SK-N-SH (cell line): ENCODE measurements at regions not wholly inside any gene's neighbourhood (a gene's known extent, or its start where the extent isn't known, plus 50 kb on each side); places are given as distances from the start of the nearest gene placed in this dataset.

Source experiments
- CTCF ChIA-PET: fragments of 300-600, 350-600 bp; formaldehyde crosslinking; extraction: SDS; loops from one replicate; lab custom pipeline; 2021; lab: Yijun Ruan, JAX
- POLR2A ChIA-PET: fragments of 350-600 bp; sonication (Branson Sonifier 250); formaldehyde crosslinking; extraction: SDS; loops from one replicate; lab custom pipeline; 2020; ENCODE audit warnings: antibody characterized with exemption, inconsistent platforms; lab: Yijun Ruan, JAX
- DNase-seq: peaks from one replicate; pipeline ENCODE4 v3.0.0; 2012
- H2AFZ ChIP-seq: fragments of 200-600 bp; sonication (generic); 2 replicates; pipeline ENCODE4 v1.8.1; 2016; ENCODE audit warnings: antibody characterized with exemption, mild to moderate bottlenecking, low read depth
- H3F3A ChIP-seq: fragments of 200-600 bp; sonication (generic); replicated peaks from 2 replicates; pipeline ENCODE3; 2016; ENCODE audit warnings: antibody characterized with exemption, mild to moderate bottlenecking; ENCODE audit not compliant: insufficient read depth
- H3K27ac ChIP-seq, 2 experiments: fragments of 200-500 bp in 1 of 2; fragments of 200-600 bp in 1 of 2; sonication (Bioruptor generic) in 1 of 2; sonication (generic), shearing (Covaris generic) in 1 of 2; 2 replicates each; pipeline versions ENCODE4 v1.5.1 to v1.6.1; 2014 to 2016; ENCODE audit warnings: low read depth in 2 of 2, inconsistent platforms in 1 of 2, low read length in 1 of 2, mild to moderate bottlenecking in 1 of 2, mixed read lengths in 1 of 2
- H3K27me3 ChIP-seq: fragments of 200-600 bp; sonication (generic), shearing (Covaris generic); 2 replicates; pipeline ENCODE4 v1.6.1; 2016; ENCODE audit warnings: mixed run types; ENCODE audit not compliant: insufficient read depth
- H3K36me3 ChIP-seq, 2 experiments: fragments of 200-500 bp in 1 of 2; fragments of 200-600 bp in 1 of 2; sonication (Bioruptor generic) in 1 of 2; sonication (generic) in 1 of 2; replicated peaks in 1 of 2; 2 replicates each; pipeline versions ENCODE3 to v1.5.1; 2014 to 2016; ENCODE audit warnings: low read length in 1 of 2, mild to moderate bottlenecking in 1 of 2; ENCODE audit not compliant: insufficient read depth in 2 of 2, control insufficient read depth in 1 of 2
- H3K4me1 ChIP-seq, 2 experiments: fragments of 200-500 bp in 1 of 2; fragments of 200-600 bp in 1 of 2; sonication (Bioruptor generic) in 1 of 2; sonication (generic), shearing (Covaris generic) in 1 of 2; 2 replicates each; pipeline versions ENCODE4 v1.5.1 to v1.6.1; 2014 to 2016; ENCODE audit warnings: low read depth in 1 of 2, low read length in 1 of 2, mixed run types in 1 of 2; ENCODE audit not compliant: insufficient read depth in 2 of 2, control insufficient read depth in 1 of 2
- H3K4me2 ChIP-seq: fragments of 200-600 bp; sonication (generic), shearing (Covaris generic); 2 replicates; pipeline ENCODE4 v1.6.1; 2017; ENCODE audit warnings: mixed run types
- H3K4me3 ChIP-seq, 2 experiments: fragments of 200-500 bp in 1 of 2; fragments of 200-600 bp in 1 of 2; sonication (Bioruptor generic) in 1 of 2; sonication (generic), shearing (Covaris generic) in 1 of 2; 2 replicates each; pipeline versions ENCODE4 v1.5.1 to v1.8.1; 2014 to 2016; ENCODE audit warnings: low read depth in 2 of 2, inconsistent platforms in 1 of 2, low read length in 1 of 2, mild to moderate bottlenecking in 1 of 2, mixed read lengths in 1 of 2, moderate library complexity in 1 of 2
- H3K79me2 ChIP-seq: fragments of 200-600 bp; sonication (generic); 2 replicates; pipeline ENCODE4 v1.8.1; 2017; ENCODE audit warnings: mild to moderate bottlenecking; ENCODE audit not compliant: insufficient read depth
- H3K9ac ChIP-seq: fragments of 200-600 bp; sonication (generic); 2 replicates; pipeline ENCODE4 v1.6.1; 2017; ENCODE audit warnings: mixed run types
- H3K9me2 ChIP-seq: fragments of 200-600 bp; sonication (generic); 2 replicates; pipeline ENCODE4 v1.6.1; 2017; ENCODE audit warnings: mixed run types
- H3K9me3 ChIP-seq: fragments of 200-600 bp; sonication (generic); 2 replicates; pipeline ENCODE4 v1.6.1; 2017; ENCODE audit warnings: mixed run types, mild to moderate bottlenecking, moderate library complexity
- H4K20me1 ChIP-seq: fragments of 200-600 bp; sonication (generic); 2 replicates; pipeline ENCODE4 v1.6.1; 2017; ENCODE audit warnings: mild to moderate bottlenecking, mixed run types; ENCODE audit not compliant: insufficient read depth
- EP300 ChIP-seq, 2 experiments: IDR thresholded peaks; 2 replicates each; pipeline versions ENCODE4 v1.4.0 to v1.6.1; 2012; ENCODE audit warnings: borderline replicate concordance in 1 of 2, low read depth in 1 of 2, low read length in 1 of 2
- FOSL2 ChIP-seq: IDR thresholded peaks from 2 replicates; pipeline ENCODE4 v1.4.0; 2012; ENCODE audit warnings: low read depth, mild to moderate bottlenecking, moderate library complexity, borderline replicate concordance
- GATA2 ChIP-seq: sonication (generic); formaldehyde crosslinking; IDR thresholded peaks from 2 replicates; pipeline ENCODE4 v1.5.0; 2020; ENCODE audit warnings: mild to moderate bottlenecking, missing genetic modification reagents
- RCOR1 ChIP-seq: fragments of 150-350 bp; IDR thresholded peaks from 2 replicates; pipeline ENCODE4 v1.6.1; 2017; ENCODE audit warnings: antibody characterized with exemption, low read length
- REST ChIP-seq: IDR thresholded peaks from 2 replicates; pipeline ENCODE4 v1.6.1; 2012; ENCODE audit warnings: mild to moderate bottlenecking, low read depth, low read length, moderate library complexity
- RFX5 ChIP-seq: IDR thresholded peaks from 2 replicates; pipeline ENCODE4 v1.6.1; 2012; ENCODE audit warnings: mild to moderate bottlenecking, improper control_type of control experiment, low read length
- SMC3 ChIP-seq: IDR thresholded peaks from 2 replicates; pipeline ENCODE4 v1.6.1; 2012; ENCODE audit warnings: low read depth, low read length, improper control_type of control experiment
- ZBTB33 ChIP-seq: IDR thresholded peaks from 2 replicates; pipeline ENCODE4 v1.4.0; 2012; ENCODE audit warnings: low read depth, borderline replicate concordance
- WGBS: methylation state at CpG from one replicate; pipeline ENCODE4 v1.1.6; 2017; ENCODE audit warnings: low lambda C conversion rate; 5-methylcytosine and 5-hydroxymethylcytosine counted together
- TF ChIP-seq, protein P1 (sequence below): IDR thresholded peaks from 2 replicates; pipeline ENCODE4; 2012

- H4K20me1 ChIP-seq: no peaks in the 10 kb centered on the region
- TF ChIP-seq FOSL2: no peak
- no peak for TF ChIP-seq EP300 (IDR thresholded peaks at IDR 0.05; ENCODE audit: borderline replicate concordance in 1 of 2, low read depth in 1 of 2, low read length in 1 of 2)
- no peak for TF ChIP-seq ZBTB33
- no peak for TF ChIP-seq SMC3
- no peak for TF ChIP-seq RCOR1
- TF ChIP-seq REST: no peak
- TF ChIP-seq RFX5: no peak
- TF ChIP-seq, protein P1, sequence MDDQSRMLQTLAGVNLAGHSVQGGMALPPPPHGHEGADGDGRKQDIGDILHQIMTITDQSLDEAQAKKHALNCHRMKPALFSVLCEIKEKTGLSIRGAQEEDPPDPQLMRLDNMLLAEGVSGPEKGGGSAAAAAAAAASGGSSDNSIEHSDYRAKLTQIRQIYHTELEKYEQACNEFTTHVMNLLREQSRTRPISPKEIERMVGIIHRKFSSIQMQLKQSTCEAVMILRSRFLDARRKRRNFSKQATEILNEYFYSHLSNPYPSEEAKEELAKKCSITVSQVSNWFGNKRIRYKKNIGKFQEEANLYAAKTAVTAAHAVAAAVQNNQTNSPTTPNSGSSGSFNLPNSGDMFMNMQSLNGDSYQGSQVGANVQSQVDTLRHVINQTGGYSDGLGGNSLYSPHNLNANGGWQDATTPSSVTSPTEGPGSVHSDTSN: no peak
- TF ChIP-seq GATA2 (CRISPR knock-in tag): no peak
- no peaks in the 10 kb centered on the region for H3K4me1 ChIP-seq
- H3F3A ChIP-seq: no peaks in the 10 kb centered on the region
- 3% methylated on average over 1 of the region's 1 CpG for WGBS
- DNase-seq: no peak
- H3K9me2 ChIP-seq: no peaks in the 10 kb centered on the region
- no peak overlapping the region for H3K4me3 ChIP-seq
- ChIA-PET CTCF (interaction anchor here (1.0 kb wide), 1 partner anchor 8 kb away, joined by 3 read pairs; no protein-coding TSS in a partner anchor), POLR2A (no interaction called here)
- H3K9me3 ChIP-seq: no peaks in the 10 kb centered on the region
- H3K27me3 ChIP-seq: peaks cover 27% of the 10 kb centered on the region; the same call in 1 of the 2 replicates
- no peak overlapping the region for H3K27ac ChIP-seq
- no peak overlapping the region for H3K4me2 ChIP-seq
- H3K9ac ChIP-seq: no peak overlapping the region
- no peaks in the 10 kb centered on the region for H3K79me2 ChIP-seq
- H2AFZ ChIP-seq: no peak overlapping the region
- H3K36me3 ChIP-seq: no peaks in the 10 kb centered on the region
Measured at GRCh38 chr20:56986476-56986875, 280.0 kb downstream of the BMP7 start.
